NCI-H345 (cell line): ENCODE measurements at regions not wholly inside any gene's neighbourhood (a gene's known extent, or its start where the extent isn't known, plus 50 kb on each side); places are given as distances from the start of the nearest gene placed in this dataset.
"Not testable (repeated sequence)": the region's sequence is repeated elsewhere in the genome, so short reads cannot be mapped to it uniquely, and the experiment has no call there.

ENCODE experiments used
- DNase-seq: peaks from one replicate; lab custom pipeline; 2025; lab: John Stamatoyannopoulos, UW

GRCh38 chr10:64732372-64732957, 1211.3 kb downstream of the REEP3 start:
- no peak for DNase-seq

GRCh38 chr10:64733980-64734379, 1212.8 kb downstream of the REEP3 start:
- DNase-seq = no peak

GRCh38 chr10:64738462-64738861, 1217.3 kb downstream of the REEP3 start:
- DNase-seq = no peak

- no peak for DNase-seq
Observed at GRCh38 chr10:64745565-64745964, 1224.4 kb downstream of the REEP3 start.

GRCh38 chr10:64750672-64751071, 1229.5 kb downstream of the REEP3 start:
- no peak for DNase-seq

- DNase-seq = no peak
Observed at GRCh38 chr10:64753516-64753915, 1232.3 kb downstream of the REEP3 start.

- DNase-seq = no peak
Observed at GRCh38 chr10:64760371-64760770, 1239.2 kb downstream of the REEP3 start.

GRCh38 chr10:64762861-64763260, 1241.7 kb downstream of the REEP3 start:
- no peak for DNase-seq

GRCh38 chr10:64765498-64765897, 1244.3 kb downstream of the REEP3 start:
- no peak for DNase-seq

- DNase-seq = no peak
Observed at GRCh38 chr10:64771253-64772050, 1250.3 kb downstream of the REEP3 start.

GRCh38 chr10:64773357-64773756, 1252.2 kb downstream of the REEP3 start:
- DNase-seq = no peak

- DNase-seq = not testable (repeated sequence)
Observed at GRCh38 chr10:64784451-64784850, 1263.2 kb downstream of the REEP3 start.

- DNase-seq = no peak
Observed at GRCh38 chr10:64785816-64786215, 1264.6 kb downstream of the REEP3 start.

- no peak for DNase-seq
Observed at GRCh38 chr10:64786989-64787388, 1265.8 kb downstream of the REEP3 start.

GRCh38 chr10:64795847-64796246, 1274.6 kb downstream of the REEP3 start:
- no peak for DNase-seq

GRCh38 chr10:64798297-64798696, 1277.1 kb downstream of the REEP3 start:
- no peak for DNase-seq

GRCh38 chr10:64808233-64808632, 1287.0 kb downstream of the REEP3 start:
- not testable (repeated sequence) for DNase-seq

GRCh38 chr10:64810046-64810445, 1288.8 kb downstream of the REEP3 start:
- not testable (repeated sequence) for DNase-seq

- DNase-seq = no peak
Observed at GRCh38 chr10:64813391-64813790, 1292.2 kb downstream of the REEP3 start.

- DNase-seq = no peak
Observed at GRCh38 chr10:64814201-64814600, 1293.0 kb downstream of the REEP3 start.

GRCh38 chr10:64829888-64830412, 1308.7 kb downstream of the REEP3 start:
- no peak for DNase-seq

GRCh38 chr10:64830869-64831268, 1309.7 kb downstream of the REEP3 start:
- no peak for DNase-seq

- no peak for DNase-seq
Observed at GRCh38 chr10:64840341-64840740, 1319.1 kb downstream of the REEP3 start.
